Lung (tissue), 11 donors: ENCODE measurements at regions not wholly inside any gene's neighbourhood (a gene's known extent, or its start where the extent isn't known, plus 50 kb on each side); places are given as distances from the start of the nearest gene placed in this dataset.

Experiments
- ATAC-seq: fragments of 200-7000 bp; cut with Tn5 transposase; one replicate; pipeline ENCODE4 v1.9.1; 2020; ENCODE audit warnings: moderate number of reproducible peaks; ENCODE audit not compliant: insufficient read depth, low FRiP score
- DNase-seq, 3 donors: peaks; one replicate each; pipeline ENCODE4 v3.0.0-alpha.2; 2013 to 2017
- H3K27ac ChIP-seq, 2 donors: one replicate each; pipeline ENCODE4 v1.5.1; 2013; ENCODE audit warnings: mild to moderate bottlenecking in 2 of 2, moderate library complexity in 2 of 2, control low read depth in 1 of 2, inconsistent platforms in 1 of 2, low read depth in 1 of 2, low read length in 1 of 2
- H3K27me3 ChIP-seq, 3 donors: one replicate each; pipeline ENCODE4 v1.5.1; 2013; ENCODE audit warnings: low read length in 2 of 3; ENCODE audit not compliant: control insufficient read depth in 3 of 3, insufficient read depth in 3 of 3
- H3K36me3 ChIP-seq, 4 donors: one replicate each; pipeline ENCODE4 v1.5.1; 2013; ENCODE audit warnings: low read length in 4 of 4, mild to moderate bottlenecking in 1 of 4, moderate library complexity in 1 of 4; ENCODE audit not compliant: control insufficient read depth in 4 of 4, insufficient read depth in 4 of 4
- H3K4me1 ChIP-seq, 5 donors: one replicate each; pipeline ENCODE4 v1.5.1; 2013; ENCODE audit warnings: low read length in 5 of 5, mild to moderate bottlenecking in 2 of 5, moderate library complexity in 1 of 5; ENCODE audit not compliant: control insufficient read depth in 5 of 5, insufficient read depth in 5 of 5
- H3K4me3 ChIP-seq: one replicate; pipeline ENCODE4 v1.5.1; 2013; ENCODE audit warnings: mild to moderate bottlenecking, control low read depth, moderate library complexity
- H3K9ac ChIP-seq, 2 donors: one replicate each; pipeline ENCODE4 v1.5.1; 2013; ENCODE audit warnings: low read length in 2 of 2, control low read depth in 1 of 2; ENCODE audit not compliant: insufficient read depth in 1 of 2
- H3K9me3 ChIP-seq, 4 donors: one replicate each; pipeline ENCODE4 v1.5.1; 2013; ENCODE audit warnings: low read length in 3 of 4, mild to moderate bottlenecking in 1 of 4, moderate library complexity in 1 of 4; ENCODE audit not compliant: control insufficient read depth in 4 of 4, insufficient read depth in 3 of 4
- CTCF ChIP-seq: IDR thresholded peaks from 2 replicates; pipeline ENCODE4 v1.5.1; 2012; ENCODE audit warnings: mild to moderate bottlenecking; ENCODE audit errors: control extremely low read depth, extremely low read depth
- WGBS, 2 donors: extraction: QIAGEN DNeasy Blood & Tissue Kit; methylation state at CpG; one replicate each; pipeline ENCODE4 v1.1.7; 2013; 5-methylcytosine and 5-hydroxymethylcytosine counted together
- donor health status: control.
- donor health status: control.
- donor health status: Bipolar disorder and iron deficiency.
- donor health status: healthy.
- donor health status: DM: yes; HTN: yes; CAD: no.

- Histone ChIP-seq H3K9me3 (no peaks in the 10 kb centered on the region), H3K4me1 (no peaks in the 10 kb centered on the region), H3K27me3 (no peaks in the 10 kb centered on the region), H3K36me3 (no peaks in the 10 kb centered on the region), H3K4me3 (no peak overlapping the region), H3K9ac (no peak overlapping the region), H3K27ac (no peak overlapping the region)
- ATAC-seq = no peak
- no peak for TF ChIP-seq CTCF
- no peak for DNase-seq
- 76 to 83% methylated on average over 4 of the region's 4 CpGs for WGBS, 2 donors
These were observed 100.2 kb upstream of the ADAMTS16 start for GRCh38 chr5:5039918-5040317.

- Histone ChIP-seq H3K9me3 (no peaks in the 10 kb centered on the region), H3K4me1 (no peaks in the 10 kb centered on the region), H3K27ac (no peak overlapping the region), H3K36me3 (no peaks in the 10 kb centered on the region), H3K9ac (no peak overlapping the region), H3K27me3 (no peaks in the 10 kb centered on the region), H3K4me3 (no peak overlapping the region)
- ATAC-seq (no peak), DNase-seq (no peak)
- 83 to 94% methylated on average over 3 of the region's 3 CpGs for WGBS, 2 donors
- TF ChIP-seq CTCF = no peak
These were observed 99.4 kb upstream of the ADAMTS16 start for GRCh38 chr5:5040712-5041111.

GRCh38 chr5:5042806-5043205 lies 97.3 kb upstream of the ADAMTS16 start:
- Histone ChIP-seq H3K4me3 (no peak overlapping the region), H3K4me1 (no peaks in the 10 kb centered on the region), H3K36me3 (no peaks in the 10 kb centered on the region), H3K27ac (no peak overlapping the region), H3K27me3 (no peaks in the 10 kb centered on the region), H3K9me3 (no peaks in the 10 kb centered on the region), H3K9ac (no peak overlapping the region)
- ATAC-seq (no peak), DNase-seq (peak in 1 of 3 donors; percentile 21)
- no peak for TF ChIP-seq CTCF

GRCh38 chr5:5043346-5043745 lies 96.8 kb upstream of the ADAMTS16 start:
- no peaks in the 10 kb centered on the region for H3K4me1 ChIP-seq
- no peak for DNase-seq
- no peak overlapping the region for H3K4me3 ChIP-seq
- WGBS, 2 donors = 49 to 50% methylated on average over 2 of the region's 2 CpGs
- H3K9me3 ChIP-seq = peaks cover 0 to 2% (median 0%) of the 10 kb centered on the region in 4 donors
- H3K27me3 ChIP-seq = no peaks in the 10 kb centered on the region
- no peak for TF ChIP-seq CTCF
- no peaks in the 10 kb centered on the region for H3K36me3 ChIP-seq
- ATAC-seq = no peak
- no peak overlapping the region for H3K9ac ChIP-seq
- no peak overlapping the region for H3K27ac ChIP-seq
